DND-41 (cell line): ENCODE measurements at regions not wholly inside any gene's neighbourhood (a gene's known extent, or its start where the extent isn't known, plus 50 kb on each side); places are given as distances from the start of the nearest gene placed in this dataset.

ENCODE experiments used
- ATAC-seq: fragments of 200-7000 bp; cut with Tn5 transposase; 3 replicates; pipeline ENCODE4 v1.9.1; 2021; ENCODE audit warnings: low read depth; ENCODE audit not compliant: insufficient read depth
- DNase-seq: peaks from one replicate; pipeline ENCODE4 v3.0.0-alpha.2; 2020
- H2AFZ ChIP-seq: 2 replicates; pipeline ENCODE4 v1.6.0; 2012; ENCODE audit warnings: low read depth, low read length
- H3K27ac ChIP-seq: 2 replicates; pipeline ENCODE4 v1.5.1; 2012; ENCODE audit warnings: low read length, inconsistent platforms
- H3K27me3 ChIP-seq: fragments of 200-600 bp; sonication (generic); 2 replicates; pipeline ENCODE4 v1.6.0; 2012; ENCODE audit warnings: low read length, mild to moderate bottlenecking, inconsistent platforms; ENCODE audit not compliant: insufficient read depth, poor library complexity
- H3K36me3 ChIP-seq: 2 replicates; pipeline ENCODE4 v1.5.1; 2012; ENCODE audit warnings: low read length, inconsistent platforms; ENCODE audit not compliant: insufficient read depth
- H3K4me1 ChIP-seq: 2 replicates; pipeline ENCODE4 v1.5.1; 2012; ENCODE audit warnings: mild to moderate bottlenecking, low read length; ENCODE audit not compliant: insufficient read depth
- H3K4me2 ChIP-seq: 2 replicates; pipeline ENCODE4 v1.6.0; 2012; ENCODE audit warnings: mild to moderate bottlenecking, moderate library complexity, low read length, inconsistent platforms; ENCODE audit not compliant: insufficient read depth
- H3K4me3 ChIP-seq, 2 experiments: fragments of 200-600 bp in 1 of 2; shearing (Covaris generic) in 1 of 2; 2 replicates each; pipeline ENCODE4 v1.5.1; 2012 to 2016; ENCODE audit warnings: inconsistent platforms in 2 of 2, low read length in 2 of 2, mild to moderate bottlenecking in 2 of 2, low read depth in 1 of 2, moderate library complexity in 1 of 2
- H3K79me2 ChIP-seq: 2 replicates; pipeline ENCODE4 v1.6.0; 2012; ENCODE audit warnings: low read length, inconsistent platforms; ENCODE audit not compliant: insufficient read depth
- H3K9ac ChIP-seq: 2 replicates; pipeline ENCODE4 v1.6.0; 2012; ENCODE audit warnings: low read depth, mild to moderate bottlenecking, inconsistent platforms, low read length, moderate library complexity
- H3K9me3 ChIP-seq: 2 replicates; pipeline ENCODE4 v1.5.1; 2012; ENCODE audit warnings: low read length, moderate library complexity, mild to moderate bottlenecking, inconsistent platforms; ENCODE audit not compliant: insufficient read depth, severe bottlenecking
- H4K20me1 ChIP-seq: 2 replicates; pipeline ENCODE4 v1.6.0; 2012; ENCODE audit warnings: low read length; ENCODE audit not compliant: insufficient read depth
- EZH2 ChIP-seq: IDR thresholded peaks from 3 replicates; pipeline ENCODE4 v1.6.1; 2012; ENCODE audit warnings: borderline replicate concordance, low read depth, mild to moderate bottlenecking, moderate library complexity, low read length, inconsistent platforms; ENCODE audit not compliant: severe bottlenecking
- TF ChIP-seq, protein P1 (sequence below): IDR thresholded peaks from 2 replicates; pipeline ENCODE4 v1.5.1; 2012; ENCODE audit warnings: borderline replicate concordance, low read length, moderate library complexity, mild to moderate bottlenecking; ENCODE audit not compliant: poor library complexity, severe bottlenecking; ENCODE audit errors: extremely low read depth

- Histone ChIP-seq H3K4me2 (no peak overlapping the region), H3K36me3 (no peaks in the 10 kb centered on the region), H4K20me1 (no peaks in the 10 kb centered on the region), H3K79me2 (no peaks in the 10 kb centered on the region), H3K9ac (no peak overlapping the region), H3K4me3 (no peak overlapping the region), H3K27ac (no peak overlapping the region), H2AFZ (no peak overlapping the region), H3K27me3 (no peaks in the 10 kb centered on the region), H3K4me1 (no peaks in the 10 kb centered on the region), H3K9me3 (no peaks in the 10 kb centered on the region)
- TF ChIP-seq EZH2, result no peak
- TF ChIP-seq, protein P1, sequence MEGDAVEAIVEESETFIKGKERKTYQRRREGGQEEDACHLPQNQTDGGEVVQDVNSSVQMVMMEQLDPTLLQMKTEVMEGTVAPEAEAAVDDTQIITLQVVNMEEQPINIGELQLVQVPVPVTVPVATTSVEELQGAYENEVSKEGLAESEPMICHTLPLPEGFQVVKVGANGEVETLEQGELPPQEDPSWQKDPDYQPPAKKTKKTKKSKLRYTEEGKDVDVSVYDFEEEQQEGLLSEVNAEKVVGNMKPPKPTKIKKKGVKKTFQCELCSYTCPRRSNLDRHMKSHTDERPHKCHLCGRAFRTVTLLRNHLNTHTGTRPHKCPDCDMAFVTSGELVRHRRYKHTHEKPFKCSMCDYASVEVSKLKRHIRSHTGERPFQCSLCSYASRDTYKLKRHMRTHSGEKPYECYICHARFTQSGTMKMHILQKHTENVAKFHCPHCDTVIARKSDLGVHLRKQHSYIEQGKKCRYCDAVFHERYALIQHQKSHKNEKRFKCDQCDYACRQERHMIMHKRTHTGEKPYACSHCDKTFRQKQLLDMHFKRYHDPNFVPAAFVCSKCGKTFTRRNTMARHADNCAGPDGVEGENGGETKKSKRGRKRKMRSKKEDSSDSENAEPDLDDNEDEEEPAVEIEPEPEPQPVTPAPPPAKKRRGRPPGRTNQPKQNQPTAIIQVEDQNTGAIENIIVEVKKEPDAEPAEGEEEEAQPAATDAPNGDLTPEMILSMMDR, result no peak
- DNase-seq (no peak), ATAC-seq (no peak)
Measured at GRCh38 chr10:108791794-108792474, 1131.4 kb downstream of the XPNPEP1 start.

GRCh38 chr10:108791030-108791429, 1132.3 kb downstream of the XPNPEP1 start:
- Histone ChIP-seq H3K9ac (no peak overlapping the region), H3K9me3 (no peaks in the 10 kb centered on the region), H4K20me1 (no peaks in the 10 kb centered on the region), H2AFZ (no peak overlapping the region), H3K4me1 (no peaks in the 10 kb centered on the region), H3K36me3 (no peaks in the 10 kb centered on the region), H3K79me2 (no peaks in the 10 kb centered on the region), H3K4me3 (no peak overlapping the region), H3K4me2 (no peak overlapping the region), H3K27me3 (no peaks in the 10 kb centered on the region), H3K27ac (no peak overlapping the region)
- no peak for ATAC-seq
- no peak for TF ChIP-seq EZH2
- TF ChIP-seq, protein P1, result no peak
- no peak for DNase-seq

DNA sequence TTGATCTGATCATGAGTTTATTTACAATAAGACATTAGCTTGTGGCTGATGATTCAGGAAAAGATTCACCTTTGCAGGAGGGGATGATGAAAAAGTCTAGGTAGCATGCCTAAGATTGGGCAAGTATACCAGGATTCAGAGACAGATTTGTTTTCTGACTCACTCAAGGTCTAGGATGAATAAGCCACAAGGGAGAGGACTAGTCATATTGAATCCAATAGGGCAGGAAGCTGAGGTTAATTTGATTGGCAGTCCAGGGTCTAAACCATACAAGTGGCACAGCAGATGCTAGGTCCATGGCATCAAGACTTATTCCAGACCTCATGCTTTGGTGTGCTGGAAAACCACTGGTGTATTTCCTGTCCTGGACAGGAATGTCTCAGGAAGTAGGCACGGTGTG, 1133.4 kb downstream of the XPNPEP1 start:
- no peak overlapping the region for H3K4me3 ChIP-seq
- H3K27ac ChIP-seq, result no peak overlapping the region
- TF ChIP-seq, protein P1, result no peak
- TF ChIP-seq EZH2, result no peak
- H3K4me2 ChIP-seq, result no peak overlapping the region
- no peaks in the 10 kb centered on the region for H3K79me2 ChIP-seq
- no peaks in the 10 kb centered on the region for H3K4me1 ChIP-seq
- H2AFZ ChIP-seq, result no peak overlapping the region
- H3K9ac ChIP-seq, result no peak overlapping the region
- H3K27me3 ChIP-seq, result no peaks in the 10 kb centered on the region
- H3K9me3 ChIP-seq, result peaks cover 3% of the 10 kb centered on the region
- no peak for ATAC-seq
- H4K20me1 ChIP-seq, result no peaks in the 10 kb centered on the region
- H3K36me3 ChIP-seq, result no peaks in the 10 kb centered on the region
- no peak for DNase-seq
